Astrocyte of the cerebellum (primary cell): ENCODE measurements at regions not wholly inside any gene's neighbourhood (a gene's known extent, or its start where the extent isn't known, plus 50 kb on each side); places are given as distances from the start of the nearest gene placed in this dataset.

ENCODE experiments used
- DNase-seq: peaks from one replicate; pipeline ENCODE4 v3.0.0-alpha.2; 2011; ENCODE audit warnings: low read depth
- H3K4me3 ChIP-seq: 2 replicates; pipeline ENCODE4 v1.5.1; 2011; ENCODE audit warnings: mild to moderate bottlenecking, low read depth, low read length, moderate library complexity
- CTCF ChIP-seq: IDR thresholded peaks from 2 replicates; pipeline ENCODE4 v1.5.1; 2012; ENCODE audit warnings: low read length, low read depth, moderate library complexity, mild to moderate bottlenecking; ENCODE audit errors: missing control alignments
- in situ Hi-C: cut with HindIII; loops from 2 replicates; pipeline ENCODE4 v1.10.0; 2017; ENCODE audit warnings: low sequenced_read_pairs

GRCh38 chr10:129389194-129389593 is 77.8 kb upstream of the MGMT start:
- in situ Hi-C loops: loop anchor here (5.0 kb wide), 1 partner anchor 563 kb away; no protein-coding TSS in a partner anchor
- no peak overlapping the region for H3K4me3 ChIP-seq
- TF ChIP-seq CTCF: no peak
- no peak for DNase-seq

GRCh38 chr10:129390147-129390546 is 76.9 kb upstream of the MGMT start:
- no peak for DNase-seq
- no peak for TF ChIP-seq CTCF
- H3K4me3 ChIP-seq: no peak overlapping the region
- in situ Hi-C loops: no loop called here

GRCh38 chr10:129390726-129391125 is 76.3 kb upstream of the MGMT start:
- in situ Hi-C loops: no loop called here
- DNase-seq: no peak
- no peak for TF ChIP-seq CTCF
- H3K4me3 ChIP-seq: no peak overlapping the region

GRCh38 chr10:129391464-129391863 is 75.6 kb upstream of the MGMT start:
- TF ChIP-seq CTCF: no peak
- H3K4me3 ChIP-seq: no peak overlapping the region
- in situ Hi-C loops: no loop called here
- DNase-seq: no peak

- in situ Hi-C loops: no loop called here
- DNase-seq: no peak
- no peak for TF ChIP-seq CTCF
- H3K4me3 ChIP-seq: no peak overlapping the region
Measured at GRCh38 chr10:129392855-129393254, 74.2 kb upstream of the MGMT start.

- no peak overlapping the region for H3K4me3 ChIP-seq
- no peak for TF ChIP-seq CTCF
- DNase-seq: no peak
- in situ Hi-C loops: no loop called here
Measured at GRCh38 chr10:129393812-129394211, 73.2 kb upstream of the MGMT start.
